Thyroid gland (tissue), 4 donors: ENCODE measurements at regions not wholly inside any gene's neighbourhood (a gene's known extent, or its start where the extent isn't known, plus 50 kb on each side); places are given as distances from the start of the nearest gene placed in this dataset.
"Not testable (repeated sequence)": the region's sequence is repeated elsewhere in the genome, so short reads cannot be mapped to it uniquely, and the experiment has no call there.

Experiments used
- DNase-seq, 2 donors: peaks; one replicate each; pipeline ENCODE4 v3.0.0-alpha.2; 2019
- H3K27ac ChIP-seq, 3 donors: fragments of 200-600 bp; sonication (generic); 1 replicate in 2 of 3; 2 replicates in 1 of 3; pipeline ENCODE4 v1.5.1; 2016 to 2019; ENCODE audit warnings: mild to moderate bottlenecking in 1 of 3, moderate library complexity in 1 of 3
- H3K27me3 ChIP-seq: fragments of 200-600 bp; sonication (generic); one replicate; pipeline ENCODE4 v1.5.1; 2019
- H3K36me3 ChIP-seq, 2 donors: fragments of 200-600 bp; sonication (generic); one replicate each; pipeline ENCODE4 v1.5.1; 2016 to 2019
- H3K4me1 ChIP-seq, 2 donors: fragments of 200-600 bp; sonication (generic); one replicate each; pipeline ENCODE4 v1.5.1; 2017 to 2019
- H3K4me3 ChIP-seq, 3 donors: fragments of 200-600 bp; sonication (generic); replicated peaks in 1 of 3; 1 replicate in 2 of 3; 2 replicates in 1 of 3; pipeline ENCODE4 v1.5.1; 2016; ENCODE audit warnings: mild to moderate bottlenecking in 1 of 3
- H3K9me3 ChIP-seq: fragments of 200-600 bp; sonication (generic); one replicate; pipeline ENCODE4 v1.5.1; 2017
- POLR2A ChIP-seq, 2 donors: fragments of 450-650 bp; IDR thresholded peaks; one replicate each; pipeline ENCODE4 v1.6.1; 2017; ENCODE audit warnings: antibody characterized with exemption in 2 of 2, mild to moderate bottlenecking in 2 of 2, moderate library complexity in 1 of 2
- WGBS, 2 donors: methylation state at CpG; one replicate each; pipeline ENCODE4 v1.1.5; 2017; 5-methylcytosine and 5-hydroxymethylcytosine counted together
- intact Hi-C: fragments of 100-400 bp; cut with DNase I; formaldehyde crosslinking; loops from one replicate; pipeline ENCODE4 v1.15.1; 2023
- TF ChIP-seq, protein P1 (sequence below), 6 experiments: fragments of 200-600 bp in 3 of 6; fragments of 450-650 bp in 3 of 6; sonication (generic) in 3 of 6; IDR thresholded peaks; one replicate each; pipeline ENCODE4 v1.5.1; 2016 to 2019; ENCODE audit warnings: antibody characterized with exemption in 6 of 6, mild to moderate bottlenecking in 2 of 6, inconsistent platforms in 1 of 6, moderate library complexity in 1 of 6

DNA sequence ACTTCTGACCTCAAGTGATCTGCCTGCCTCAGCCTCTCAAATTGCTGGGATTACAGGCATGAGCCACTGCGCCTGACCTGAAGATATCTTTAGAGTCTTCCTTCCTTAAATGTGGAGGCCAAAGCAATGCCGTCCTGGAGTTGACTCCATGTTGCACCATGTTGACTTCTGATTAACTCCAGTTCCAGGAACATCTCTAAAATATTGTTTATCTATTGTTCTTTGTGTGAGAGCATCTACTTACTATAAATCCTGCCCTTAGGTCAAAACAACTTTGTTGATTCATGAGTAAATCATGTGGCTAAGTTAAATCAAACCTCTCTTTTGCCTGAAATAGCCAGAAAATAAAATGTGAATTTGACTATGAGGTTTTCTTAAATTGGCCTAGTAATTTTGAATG, 56.6 kb upstream of the CAPRIN1 start:
- no peak overlapping the region for H3K27ac ChIP-seq
- WGBS, 2 donors, result 87 to 95% methylated on average over 2 of the region's 2 CpGs
- TF ChIP-seq POLR2A (IDR thresholded peaks at IDR 0.05), result no peak
- TF ChIP-seq, protein P1, sequence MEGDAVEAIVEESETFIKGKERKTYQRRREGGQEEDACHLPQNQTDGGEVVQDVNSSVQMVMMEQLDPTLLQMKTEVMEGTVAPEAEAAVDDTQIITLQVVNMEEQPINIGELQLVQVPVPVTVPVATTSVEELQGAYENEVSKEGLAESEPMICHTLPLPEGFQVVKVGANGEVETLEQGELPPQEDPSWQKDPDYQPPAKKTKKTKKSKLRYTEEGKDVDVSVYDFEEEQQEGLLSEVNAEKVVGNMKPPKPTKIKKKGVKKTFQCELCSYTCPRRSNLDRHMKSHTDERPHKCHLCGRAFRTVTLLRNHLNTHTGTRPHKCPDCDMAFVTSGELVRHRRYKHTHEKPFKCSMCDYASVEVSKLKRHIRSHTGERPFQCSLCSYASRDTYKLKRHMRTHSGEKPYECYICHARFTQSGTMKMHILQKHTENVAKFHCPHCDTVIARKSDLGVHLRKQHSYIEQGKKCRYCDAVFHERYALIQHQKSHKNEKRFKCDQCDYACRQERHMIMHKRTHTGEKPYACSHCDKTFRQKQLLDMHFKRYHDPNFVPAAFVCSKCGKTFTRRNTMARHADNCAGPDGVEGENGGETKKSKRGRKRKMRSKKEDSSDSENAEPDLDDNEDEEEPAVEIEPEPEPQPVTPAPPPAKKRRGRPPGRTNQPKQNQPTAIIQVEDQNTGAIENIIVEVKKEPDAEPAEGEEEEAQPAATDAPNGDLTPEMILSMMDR (IDR thresholded peaks at IDR 0.05), result no peak
- no peaks in the 10 kb centered on the region for H3K9me3 ChIP-seq
- no peaks in the 10 kb centered on the region for H3K27me3 ChIP-seq
- H3K4me1 ChIP-seq, result peaks cover 0 to 6% of the 10 kb centered on the region in 2 donors
- no peaks in the 10 kb centered on the region for H3K36me3 ChIP-seq
- no peak overlapping the region for H3K4me3 ChIP-seq
- intact Hi-C loops, result loop anchor here (10.0 kb wide), 1 partner anchor 110 kb away; the partner anchor contains the start of gene NAT10
- no peak for DNase-seq

DNA sequence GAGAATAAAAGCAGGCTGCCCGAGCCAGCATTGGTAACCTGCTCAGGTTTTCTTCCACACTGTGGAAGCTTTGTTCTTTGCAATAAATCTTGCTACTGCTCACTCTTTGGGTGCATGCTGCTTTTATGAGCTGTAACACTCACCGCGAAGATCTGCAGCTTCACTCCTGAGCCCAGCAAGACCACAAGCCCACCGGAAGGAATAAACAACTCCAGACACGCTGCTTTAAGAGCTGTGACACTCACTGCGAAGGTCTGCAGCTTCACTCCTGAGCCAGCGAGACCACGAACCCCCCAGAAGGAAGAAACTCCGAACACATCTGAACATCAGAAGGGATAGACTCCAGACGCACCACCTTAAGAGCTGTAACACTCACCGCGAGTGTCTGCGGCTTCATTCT, 60.4 kb upstream of the CAPRIN1 start:
- not testable (repeated sequence) for H3K4me1 ChIP-seq, H3K27ac ChIP-seq, H3K36me3 ChIP-seq, H3K9me3 ChIP-seq, DNase-seq, H3K4me3 ChIP-seq, H3K27me3 ChIP-seq
- intact Hi-C loops, result loop anchor here (10.0 kb wide), 1 partner anchor 114 kb away; the partner anchor contains the start of gene NAT10
- 75 to 78% methylated on average over 11 to 13 of the region's 13 CpGs for WGBS, 2 donors

DNA sequence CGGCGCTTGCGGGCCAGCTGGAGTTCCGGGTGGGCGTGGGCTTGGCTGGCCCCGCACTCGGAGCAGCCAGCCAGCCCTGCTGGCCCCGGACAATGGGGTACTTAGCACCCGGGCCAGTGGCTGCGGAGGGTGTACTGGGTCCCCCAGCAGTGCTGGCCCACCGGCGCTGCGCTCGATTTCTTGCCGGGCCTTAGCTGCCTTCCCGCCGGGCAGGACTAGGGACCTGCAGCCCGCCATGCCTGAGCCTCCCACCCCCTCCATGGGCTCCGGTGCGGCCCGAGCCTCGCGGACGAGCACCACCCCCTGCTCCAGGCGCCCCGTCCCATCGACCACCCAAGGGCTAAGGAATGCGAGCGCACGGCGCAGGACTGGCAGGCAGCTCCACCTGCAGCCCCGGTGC, 61.4 kb upstream of the CAPRIN1 start:
- H3K4me3 ChIP-seq, H3K27ac ChIP-seq, H3K27me3 ChIP-seq, H3K36me3 ChIP-seq, H3K9me3 ChIP-seq, H3K4me1 ChIP-seq, DNase-seq: not testable (repeated sequence)
- 93 to 96% methylated on average over 11 to 17 of the region's 32 CpGs for WGBS, 2 donors
- intact Hi-C loops, result loop anchor here (10.0 kb wide), 1 partner anchor 115 kb away; the partner anchor contains the start of gene NAT10

DNA sequence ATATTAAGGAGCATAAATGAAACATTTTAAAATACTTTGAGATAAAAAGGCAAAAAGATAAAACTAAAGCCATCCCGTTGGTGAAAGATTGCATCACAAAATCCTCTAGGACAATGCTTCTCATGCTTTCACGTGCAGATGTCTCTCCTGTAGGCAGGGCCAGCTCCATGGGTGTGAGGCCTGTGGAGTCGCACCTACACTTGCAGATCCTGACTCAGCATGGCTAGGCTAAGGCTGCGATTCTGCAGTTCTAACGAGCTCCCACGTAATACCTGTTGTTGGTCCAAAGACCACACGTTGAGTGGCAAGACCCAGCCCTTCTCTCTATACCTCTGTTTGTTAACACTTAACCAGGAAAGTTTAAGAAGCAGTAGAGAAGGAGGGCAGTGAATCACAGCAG, 62.1 kb upstream of the CAPRIN1 start:
- H3K27me3 ChIP-seq, result no peaks in the 10 kb centered on the region
- no peak overlapping the region for H3K4me3 ChIP-seq
- no peak for TF ChIP-seq POLR2A (IDR thresholded peaks at IDR 0.05)
- 77 to 86% methylated on average over 7 of the region's 7 CpGs for WGBS, 2 donors
- DNase-seq, result no peak
- H3K9me3 ChIP-seq, result no peaks in the 10 kb centered on the region
- no peaks in the 10 kb centered on the region for H3K36me3 ChIP-seq
- H3K27ac ChIP-seq, result no peak overlapping the region
- intact Hi-C loops, result no loop called here
- no peaks in the 10 kb centered on the region for H3K4me1 ChIP-seq

DNA sequence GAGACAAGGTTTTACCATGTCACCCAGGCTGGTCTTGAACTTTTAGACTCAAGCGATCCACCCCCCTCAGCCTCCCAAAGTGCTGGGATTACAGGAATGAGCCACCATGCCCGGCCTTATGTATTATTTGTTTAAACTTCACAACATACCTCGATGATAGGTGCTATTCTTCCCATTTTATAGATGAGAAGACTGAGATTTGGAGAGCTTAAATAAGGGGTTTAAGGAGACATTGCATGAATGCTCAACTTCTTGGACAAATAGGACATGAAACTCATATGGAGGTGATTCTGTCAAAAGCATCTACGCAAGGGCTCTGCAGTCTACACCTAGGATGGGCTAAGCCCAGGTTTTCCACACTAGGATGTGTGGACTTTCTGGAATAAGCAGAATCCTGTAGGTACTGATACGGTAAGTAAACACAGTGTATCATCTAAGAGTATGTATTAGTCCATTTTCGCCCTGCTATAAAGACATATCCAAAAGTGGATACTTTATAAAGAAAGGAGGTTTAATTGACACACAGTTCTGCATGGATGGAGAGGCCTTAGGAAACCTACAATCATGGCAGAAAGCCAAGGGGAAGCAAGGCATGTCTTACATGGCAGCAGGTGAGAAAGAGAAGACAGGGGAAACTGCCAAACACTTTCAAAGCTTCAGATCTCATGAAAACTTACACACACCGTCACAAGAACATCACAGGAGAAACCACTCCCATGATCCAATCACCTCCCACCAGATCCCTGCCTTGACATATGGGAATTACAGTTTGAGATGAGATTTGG, 62.8 kb upstream of the CAPRIN1 start:
- no peak for TF ChIP-seq POLR2A (IDR thresholded peaks at IDR 0.05)
- TF ChIP-seq, protein P1 (IDR thresholded peaks at IDR 0.05), result no peak
- Histone ChIP-seq H3K4me3 (no peak overlapping the region), H3K27ac (no peak overlapping the region), H3K9me3 (no peaks in the 10 kb centered on the region), H3K4me1 (no peaks in the 10 kb centered on the region), H3K36me3 (no peaks in the 10 kb centered on the region), H3K27me3 (no peaks in the 10 kb centered on the region)
- WGBS, 2 donors, result 81 to 85% methylated on average over 7 of the region's 7 CpGs
- intact Hi-C loops, result no loop called here
- DNase-seq, result no peak

DNA sequence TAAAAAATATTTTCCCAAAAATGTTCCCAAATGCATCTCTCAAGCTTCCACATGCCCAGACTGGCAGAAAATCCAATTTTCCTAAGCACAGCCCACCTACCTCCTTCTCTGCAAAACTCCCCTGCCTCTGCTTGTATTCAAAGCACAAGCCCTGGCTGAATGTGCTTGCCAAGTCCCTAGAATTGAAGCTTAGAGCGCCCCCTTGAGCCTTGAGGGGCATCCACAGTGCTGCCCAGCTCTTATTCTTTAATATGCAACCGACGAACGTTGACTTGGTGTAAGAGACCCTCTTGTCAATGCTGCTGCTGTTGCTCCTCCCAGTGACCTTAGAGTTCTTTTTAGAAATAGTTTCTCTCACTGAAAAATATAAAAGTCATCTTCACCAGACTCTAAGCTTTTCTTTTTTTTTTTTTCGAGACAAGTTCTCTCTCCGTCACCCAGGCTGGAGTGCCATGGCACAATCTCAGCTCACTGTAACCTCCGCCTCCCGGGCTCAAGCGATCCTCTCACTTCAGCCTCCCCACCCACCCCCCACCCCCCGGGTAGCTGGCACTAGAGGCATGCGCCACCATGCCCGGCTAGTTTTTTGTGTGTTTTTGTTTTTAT, 63.5 kb upstream of the CAPRIN1 start:
- Histone ChIP-seq H3K36me3 (no peaks in the 10 kb centered on the region), H3K27ac (no peak overlapping the region), H3K4me1 (no peaks in the 10 kb centered on the region), H3K9me3 (no peaks in the 10 kb centered on the region), H3K4me3 (no peak overlapping the region), H3K27me3 (no peaks in the 10 kb centered on the region)
- no peak for TF ChIP-seq POLR2A (IDR thresholded peaks at IDR 0.05)
- TF ChIP-seq, protein P1 (IDR thresholded peaks at IDR 0.05), result peak in 5 of 6 experiments; percentile 26 to 52 (median 41)
- WGBS, 2 donors, result 55 to 56% methylated on average over 12 of the region's 12 CpGs
- DNase-seq, result peak; percentile 34 to 51
- intact Hi-C loops, result no loop called here
